Small intestine (tissue), 7 donors: ENCODE measurements at regions not wholly inside any gene's neighbourhood (a gene's known extent, or its start where the extent isn't known, plus 50 kb on each side); places are given as distances from the start of the nearest gene placed in this dataset.

Source experiments
- DNase-seq, 2 donors: peaks; one replicate each; pipeline versions ENCODE4 v3.0.0 to v3.0.0-alpha.2; 2013
- FAIRE-seq: peaks from 2 replicates; lab custom pipeline; 2012; peaks lifted over from hg19 to GRCh38; lab: Jason Lieb, UNC
- H3K27ac ChIP-seq, 3 donors: one replicate each; pipeline ENCODE4 v1.5.1; 2013; ENCODE audit warnings: low read length in 2 of 3, mild to moderate bottlenecking in 2 of 3, control low read depth in 1 of 3, inconsistent platforms in 1 of 3, low read depth in 1 of 3, moderate library complexity in 1 of 3
- H3K27me3 ChIP-seq, 3 donors: one replicate each; pipeline ENCODE4 v1.6.1; 2013; ENCODE audit warnings: low read length in 3 of 3, inconsistent platforms in 1 of 3; ENCODE audit not compliant: control insufficient read depth in 3 of 3, insufficient read depth in 3 of 3
- H3K36me3 ChIP-seq, 3 donors: one replicate each; pipeline ENCODE4 v1.6.1; 2013; ENCODE audit warnings: low read length in 3 of 3, inconsistent platforms in 1 of 3, low read depth in 1 of 3, mild to moderate bottlenecking in 1 of 3, moderate library complexity in 1 of 3; ENCODE audit not compliant: control insufficient read depth in 3 of 3, insufficient read depth in 2 of 3
- H3K4me1 ChIP-seq, 3 donors: one replicate each; pipeline ENCODE4 v1.6.1; 2013; ENCODE audit warnings: low read length in 2 of 3, inconsistent platforms in 1 of 3, low read depth in 1 of 3, mild to moderate bottlenecking in 1 of 3, moderate library complexity in 1 of 3; ENCODE audit not compliant: control insufficient read depth in 3 of 3, insufficient read depth in 2 of 3
- H3K4me3 ChIP-seq, 3 donors: one replicate each; pipeline ENCODE4 v1.5.1; 2013; ENCODE audit warnings: low read length in 3 of 3, control low read depth in 1 of 3, inconsistent platforms in 1 of 3, low read depth in 1 of 3, mild to moderate bottlenecking in 1 of 3, moderate library complexity in 1 of 3
- H3K9me3 ChIP-seq, 2 donors: one replicate each; pipeline ENCODE4 v1.6.1; 2013; ENCODE audit warnings: low read depth in 1 of 2, low read length in 1 of 2; ENCODE audit not compliant: control insufficient read depth in 2 of 2, insufficient read depth in 1 of 2
- WGBS, 3 donors: extraction: QIAGEN DNeasy Blood & Tissue Kit; methylation state at CpG; one replicate each; pipeline ENCODE4 v1.1.7; 2013; 5-methylcytosine and 5-hydroxymethylcytosine counted together
- donor health status: healthy with polysubstance abuse.
- donor health status: control.
- donor health status: control.
- donor health status: Bipolar disorder and iron deficiency.
- donor health status: healthy.

GRCh38 chr4:126209147-126209546 is 894.4 kb downstream of the FAT4 start:
- Histone ChIP-seq H3K27ac (no peak overlapping the region), H3K27me3 (no peaks in the 10 kb centered on the region), H3K4me3 (no peak overlapping the region), H3K9me3 (no peaks in the 10 kb centered on the region), H3K4me1 (no peaks in the 10 kb centered on the region), H3K36me3 (no peaks in the 10 kb centered on the region)
- WGBS, 3 donors, result 66 to 86% (median 78%) methylated on average over 3 of the region's 3 CpGs
- DNase-seq, result no peak
- FAIRE-seq, result no peak

GRCh38 chr4:126213996-126214395 is 899.2 kb downstream of the FAT4 start:
- Histone ChIP-seq H3K27ac (no peak overlapping the region), H3K9me3 (no peaks in the 10 kb centered on the region), H3K27me3 (no peaks in the 10 kb centered on the region), H3K36me3 (no peaks in the 10 kb centered on the region), H3K4me1 (no peaks in the 10 kb centered on the region), H3K4me3 (no peak overlapping the region)
- 53 to 77% (median 65%) methylated on average over 3 of the region's 3 CpGs for WGBS, 3 donors
- DNase-seq (no peak), FAIRE-seq (no peak)

GRCh38 chr4:126215759-126216158 is 901.0 kb downstream of the FAT4 start:
- no peaks in the 10 kb centered on the region for H3K36me3 ChIP-seq
- FAIRE-seq (no peak), DNase-seq (no peak)
- no peak overlapping the region for H3K4me3 ChIP-seq
- WGBS, 3 donors, result 41 to 76% (median 50%) methylated on average over 1 of the region's 1 CpG
- H3K27me3 ChIP-seq, result no peaks in the 10 kb centered on the region
- H3K4me1 ChIP-seq, result no peaks in the 10 kb centered on the region
- no peaks in the 10 kb centered on the region for H3K9me3 ChIP-seq
- H3K27ac ChIP-seq, result no peak overlapping the region

- no peak overlapping the region for H3K4me3 ChIP-seq
- no peaks in the 10 kb centered on the region for H3K9me3 ChIP-seq
- no peak for FAIRE-seq
- no peak overlapping the region for H3K27ac ChIP-seq
- DNase-seq, result no peak
- H3K27me3 ChIP-seq, result no peaks in the 10 kb centered on the region
- no peaks in the 10 kb centered on the region for H3K4me1 ChIP-seq
- H3K36me3 ChIP-seq, result no peaks in the 10 kb centered on the region
Observed at GRCh38 chr4:126216611-126217010, 901.9 kb downstream of the FAT4 start.

GRCh38 chr4:126221282-126221681 is 906.5 kb downstream of the FAT4 start:
- Histone ChIP-seq H3K9me3 (no peaks in the 10 kb centered on the region), H3K36me3 (no peaks in the 10 kb centered on the region), H3K4me3 (no peak overlapping the region), H3K27me3 (no peaks in the 10 kb centered on the region), H3K27ac (no peak overlapping the region), H3K4me1 (no peaks in the 10 kb centered on the region)
- DNase-seq (no peak), FAIRE-seq (no peak)
- whole genome bisulfite sequencing, 3 donors, result 81 to 92% (median 86%) methylated on average over 3 of the region's 3 CpGs

- Histone ChIP-seq H3K4me1 (no peaks in the 10 kb centered on the region), H3K27me3 (no peaks in the 10 kb centered on the region), H3K27ac (no peak overlapping the region), H3K9me3 (no peaks in the 10 kb centered on the region), H3K4me3 (no peak overlapping the region), H3K36me3 (no peaks in the 10 kb centered on the region)
- DNase-seq (no peak), FAIRE-seq (no peak)
- WGBS, 3 donors, result 46 to 59% (median 57%) methylated on average over 1 of the region's 1 CpG
Observed at GRCh38 chr4:126221717-126222340, 907.1 kb downstream of the FAT4 start.

- H3K27ac ChIP-seq, result no peak overlapping the region
- H3K27me3 ChIP-seq, result no peaks in the 10 kb centered on the region
- H3K36me3 ChIP-seq, result no peaks in the 10 kb centered on the region
- 55 to 57% (median 56%) methylated on average over 2 of the region's 2 CpGs for WGBS, 3 donors
- no peaks in the 10 kb centered on the region for H3K9me3 ChIP-seq
- FAIRE-seq (no peak), DNase-seq (peak in 1 of 2 donors; percentile 9)
- no peak overlapping the region for H3K4me3 ChIP-seq
- H3K4me1 ChIP-seq, result no peaks in the 10 kb centered on the region
Observed at GRCh38 chr4:126223784-126224407, 909.1 kb downstream of the FAT4 start.

- no peaks in the 10 kb centered on the region for H3K27me3 ChIP-seq
- no peaks in the 10 kb centered on the region for H3K9me3 ChIP-seq
- no peak overlapping the region for H3K4me3 ChIP-seq
- DNase-seq, result no peak
- FAIRE-seq, result no peak
- no peaks in the 10 kb centered on the region for H3K4me1 ChIP-seq
- no peaks in the 10 kb centered on the region for H3K36me3 ChIP-seq
- 78 to 91% (median 79%) methylated on average over 4 of the region's 4 CpGs for WGBS, 3 donors
- H3K27ac ChIP-seq, result no peak overlapping the region
Observed at GRCh38 chr4:126227428-126227827, 912.7 kb downstream of the FAT4 start.

GRCh38 chr4:126230269-126230668 is 915.5 kb downstream of the FAT4 start:
- Histone ChIP-seq H3K4me3 (no peak overlapping the region), H3K36me3 (no peaks in the 10 kb centered on the region), H3K9me3 (no peaks in the 10 kb centered on the region), H3K4me1 (no peaks in the 10 kb centered on the region), H3K27me3 (no peaks in the 10 kb centered on the region), H3K27ac (no peak overlapping the region)
- FAIRE-seq, result no peak
- no peak for DNase-seq
- WGBS, 3 donors, result 83 to 100% (median 84%) methylated on average over 1 of the region's 1 CpG
